ENCODE measurements at regions not wholly inside any gene's neighbourhood (a gene's known extent, or its start where the extent isn't known, plus 50 kb on each side); places are given as distances from the start of the nearest gene placed in this dataset.

- no peak for TF ChIP-seq POLR2A (IDR thresholded peaks at IDR 0.05)
- TF ChIP-seq CTCF (IDR thresholded peaks at IDR 0.05), result no peak
- TF ChIP-seq POLR2AphosphoS5 (IDR thresholded peaks at IDR 0.05), result no peak
Measured at GRCh38 chr7:50848203-50848602, 65.5 kb upstream of the GRB10 start.

Data from sigmoid colon (tissue), 4 donors.